ENCODE measurements at regions not wholly inside any gene's neighbourhood (a gene's known extent, or its start where the extent isn't known, plus 50 kb on each side); places are given as distances from the start of the nearest gene placed in this dataset.
"Not testable (repeated sequence)": the region's sequence is repeated elsewhere in the genome, so short reads cannot be mapped to it uniquely, and the experiment has no call there.

- Mint-ChIP-seq H3K9me3 (peaks cover 5% of the 10 kb centered on the region), H3K36me3 (no peaks in the 10 kb centered on the region), H3K27me3 (no peaks in the 10 kb centered on the region), H3K27ac (no peak overlapping the region), H3K4me1 (no peaks in the 10 kb centered on the region), H3K4me3 (no peak overlapping the region)
- no peak for DNase-seq
- CTCF ChIA-PET = no interaction called here
These were observed 286.6 kb downstream of the COL11A1 start for GRCh38 chr1:102821707-102822106.

GRCh38 chr1:102800406-102800805 is 307.9 kb downstream of the COL11A1 start:
- DNase-seq = no peak
- H3K27me3 Mint-ChIP-seq = no peaks in the 10 kb centered on the region
- CTCF ChIA-PET = no interaction called here
- no peaks in the 10 kb centered on the region for H3K36me3 Mint-ChIP-seq
- no peaks in the 10 kb centered on the region for H3K9me3 Mint-ChIP-seq
- no peaks in the 10 kb centered on the region for H3K4me1 Mint-ChIP-seq
- no peak overlapping the region for H3K4me3 Mint-ChIP-seq
- H3K27ac Mint-ChIP-seq = no peak overlapping the region

- no peaks in the 10 kb centered on the region for H3K36me3 Mint-ChIP-seq
- H3K9me3 Mint-ChIP-seq = no peaks in the 10 kb centered on the region
- H3K4me1 Mint-ChIP-seq = no peaks in the 10 kb centered on the region
- H3K4me3 Mint-ChIP-seq = no peak overlapping the region
- no peaks in the 10 kb centered on the region for H3K27me3 Mint-ChIP-seq
- no peak for DNase-seq
- CTCF ChIA-PET = no interaction called here
- no peak overlapping the region for H3K27ac Mint-ChIP-seq
These were observed 308.8 kb downstream of the COL11A1 start for GRCh38 chr1:102799496-102799895.

GRCh38 chr1:102798718-102799117 is 309.6 kb downstream of the COL11A1 start:
- CTCF ChIA-PET = no interaction called here
- no peaks in the 10 kb centered on the region for H3K36me3 Mint-ChIP-seq
- H3K9me3 Mint-ChIP-seq = no peaks in the 10 kb centered on the region
- H3K27ac Mint-ChIP-seq = no peak overlapping the region
- no peak overlapping the region for H3K4me3 Mint-ChIP-seq
- no peak for DNase-seq
- H3K27me3 Mint-ChIP-seq = no peaks in the 10 kb centered on the region
- H3K4me1 Mint-ChIP-seq = no peaks in the 10 kb centered on the region

GRCh38 chr1:102796429-102796828 is 311.9 kb downstream of the COL11A1 start:
- no peak overlapping the region for H3K27ac Mint-ChIP-seq
- no peaks in the 10 kb centered on the region for H3K36me3 Mint-ChIP-seq
- no peaks in the 10 kb centered on the region for H3K27me3 Mint-ChIP-seq
- H3K9me3 Mint-ChIP-seq = no peaks in the 10 kb centered on the region
- no peaks in the 10 kb centered on the region for H3K4me1 Mint-ChIP-seq
- no peak for DNase-seq
- no peak overlapping the region for H3K4me3 Mint-ChIP-seq
- CTCF ChIA-PET = no interaction called here

GRCh38 chr1:102790997-102791396 is 317.3 kb downstream of the COL11A1 start:
- H3K9me3 Mint-ChIP-seq = no peaks in the 10 kb centered on the region
- H3K27ac Mint-ChIP-seq = no peak overlapping the region
- CTCF ChIA-PET = no interaction called here
- H3K27me3 Mint-ChIP-seq = no peaks in the 10 kb centered on the region
- DNase-seq = no peak
- H3K4me3 Mint-ChIP-seq = no peak overlapping the region
- H3K36me3 Mint-ChIP-seq = no peaks in the 10 kb centered on the region
- no peaks in the 10 kb centered on the region for H3K4me1 Mint-ChIP-seq

GRCh38 chr1:102789951-102790350 is 318.4 kb downstream of the COL11A1 start:
- H3K4me1 Mint-ChIP-seq, H3K27ac Mint-ChIP-seq, DNase-seq, H3K36me3 Mint-ChIP-seq, H3K4me3 Mint-ChIP-seq, H3K27me3 Mint-ChIP-seq, H3K9me3 Mint-ChIP-seq, CTCF ChIA-PET: not testable (repeated sequence)

- no peaks in the 10 kb centered on the region for H3K4me1 Mint-ChIP-seq
- CTCF ChIA-PET = no interaction called here
- H3K27me3 Mint-ChIP-seq = no peaks in the 10 kb centered on the region
- no peak for DNase-seq
- H3K9me3 Mint-ChIP-seq = peaks cover 11% of the 10 kb centered on the region
- no peaks in the 10 kb centered on the region for H3K36me3 Mint-ChIP-seq
- no peak overlapping the region for H3K27ac Mint-ChIP-seq
- H3K4me3 Mint-ChIP-seq = no peak overlapping the region
These were observed 324.8 kb downstream of the COL11A1 start for GRCh38 chr1:102783487-102783886.

GRCh38 chr1:102782144-102782543 is 326.2 kb downstream of the COL11A1 start:
- H3K4me3 Mint-ChIP-seq = no peak overlapping the region
- no peaks in the 10 kb centered on the region for H3K27me3 Mint-ChIP-seq
- H3K9me3 Mint-ChIP-seq = peaks cover 11% of the 10 kb centered on the region
- CTCF ChIA-PET = no interaction called here
- H3K27ac Mint-ChIP-seq = no peak overlapping the region
- no peak for DNase-seq
- no peaks in the 10 kb centered on the region for H3K4me1 Mint-ChIP-seq
- H3K36me3 Mint-ChIP-seq = no peaks in the 10 kb centered on the region

GRCh38 chr1:102776071-102776470 is 332.3 kb downstream of the COL11A1 start:
- Mint-ChIP-seq H3K36me3 (no peaks in the 10 kb centered on the region), H3K4me3 (no peak overlapping the region), H3K9me3 (peaks cover 1% of the 10 kb centered on the region), H3K4me1 (no peaks in the 10 kb centered on the region), H3K27ac (no peak overlapping the region), H3K27me3 (no peaks in the 10 kb centered on the region)
- CTCF ChIA-PET = no interaction called here
- DNase-seq = no peak

- Mint-ChIP-seq H3K36me3 (no peaks in the 10 kb centered on the region), H3K27me3 (no peaks in the 10 kb centered on the region), H3K4me3 (no peak overlapping the region), H3K9me3 (peaks cover 1% of the 10 kb centered on the region), H3K27ac (no peak overlapping the region), H3K4me1 (no peaks in the 10 kb centered on the region)
- CTCF ChIA-PET = no interaction called here
- no peak for DNase-seq
These were observed 335.5 kb downstream of the COL11A1 start for GRCh38 chr1:102772831-102773230.

- H3K27ac Mint-ChIP-seq = no peak overlapping the region
- no peaks in the 10 kb centered on the region for H3K36me3 Mint-ChIP-seq
- H3K4me3 Mint-ChIP-seq = no peak overlapping the region
These were observed 349.9 kb downstream of the COL11A1 start for GRCh38 chr1:102758418-102758817.

GRCh38 chr1:102757363-102757762 is 351.0 kb downstream of the COL11A1 start:
- no peaks in the 10 kb centered on the region for H3K36me3 Mint-ChIP-seq
- H3K9me3 Mint-ChIP-seq = no peaks in the 10 kb centered on the region
- H3K27ac Mint-ChIP-seq = no peak overlapping the region
- H3K4me1 Mint-ChIP-seq = no peaks in the 10 kb centered on the region
- no peak for DNase-seq
- CTCF ChIA-PET = no interaction called here
- H3K4me3 Mint-ChIP-seq = no peak overlapping the region
- H3K27me3 Mint-ChIP-seq = no peaks in the 10 kb centered on the region

More at GRCh38 chr1:102758418-102758817, 349.9 kb downstream of the COL11A1 start:
- CTCF ChIA-PET = no interaction called here
- Mint-ChIP-seq H3K9me3 (no peaks in the 10 kb centered on the region), H3K27me3 (no peaks in the 10 kb centered on the region), H3K4me1 (no peaks in the 10 kb centered on the region)
- no peak for DNase-seq

GRCh38 chr1:102751111-102751510 is 357.2 kb downstream of the COL11A1 start:
- Mint-ChIP-seq H3K27ac (no peak overlapping the region), H3K36me3 (no peaks in the 10 kb centered on the region), H3K9me3 (peaks cover 4% of the 10 kb centered on the region), H3K4me3 (no peak overlapping the region), H3K27me3 (no peaks in the 10 kb centered on the region), H3K4me1 (no peaks in the 10 kb centered on the region)
- no peak for DNase-seq
- CTCF ChIA-PET = no interaction called here

GRCh38 chr1:102742426-102742825 is 365.9 kb downstream of the COL11A1 start:
- no peaks in the 10 kb centered on the region for H3K4me1 Mint-ChIP-seq
- H3K4me3 Mint-ChIP-seq = no peak overlapping the region
- H3K27ac Mint-ChIP-seq = no peak overlapping the region
- no peak for DNase-seq
- peaks cover 8% of the 10 kb centered on the region for H3K9me3 Mint-ChIP-seq
- CTCF ChIA-PET = no interaction called here
- no peaks in the 10 kb centered on the region for H3K36me3 Mint-ChIP-seq
- no peaks in the 10 kb centered on the region for H3K27me3 Mint-ChIP-seq

GRCh38 chr1:102733491-102734236 is 374.7 kb downstream of the COL11A1 start:
- H3K27ac Mint-ChIP-seq = no peak overlapping the region
- no peaks in the 10 kb centered on the region for H3K27me3 Mint-ChIP-seq
- no peaks in the 10 kb centered on the region for H3K36me3 Mint-ChIP-seq
- H3K4me1 Mint-ChIP-seq = no peaks in the 10 kb centered on the region
- H3K9me3 Mint-ChIP-seq = no peaks in the 10 kb centered on the region
- DNase-seq = no peak
- CTCF ChIA-PET = no interaction called here
- H3K4me3 Mint-ChIP-seq = no peak overlapping the region

Measured in activated naive CD4-positive, alpha-beta T cell treated with anti-CD3 and anti-CD28 coated beads, Interleukin-2, amount 10 ng/mL, durations not matched to agents 7 days and 5 days (primary cell).